ENCODE measurements at regions not wholly inside any gene's neighbourhood (a gene's known extent, or its start where the extent isn't known, plus 50 kb on each side); places are given as distances from the start of the nearest gene placed in this dataset.

- Histone ChIP-seq H3K79me2 (ENCODE audit: insufficient read depth, low read length) (no peaks in the 10 kb centered on the region), H3T11ph (ENCODE audit: low read length) (no peak overlapping the region), H3K23me2 (ENCODE audit: insufficient read length, low read depth, low read length, poor library complexity, severe bottlenecking) (no peaks in the 10 kb centered on the region), H3K4ac (ENCODE audit: low read depth, low read length) (no peak overlapping the region), H2AK5ac (ENCODE audit: insufficient read length, low read length) (no peak overlapping the region), H2BK15ac (ENCODE audit: low read depth, low read length) (no peak overlapping the region), H3K4me1 (ENCODE audit: insufficient read depth, low read length) (no peaks in the 10 kb centered on the region), H2BK12ac (ENCODE audit: insufficient read length, low read depth, low read length) (no peak overlapping the region), H3K56ac (ENCODE audit: insufficient read length, low read depth, low read length) (no peak overlapping the region), H3K9me3 (ENCODE audit: control insufficient read depth, low read depth, low read length) (no peaks in the 10 kb centered on the region), H4K20me1 (ENCODE audit: control insufficient read depth, insufficient read depth, insufficient read length) (no peaks in the 10 kb centered on the region), H4K8ac (replicated peaks; ENCODE audit: insufficient read length, low read depth, low read length) (no peak overlapping the region), H3K9ac (ENCODE audit: extremely low read depth, insufficient read length, low read length) (no peak overlapping the region), H3K4me2 (ENCODE audit: insufficient read depth, insufficient read length, low read length) (no peak overlapping the region), H4K5ac (ENCODE audit: insufficient read length, low read depth, low read length) (no peak overlapping the region), H3K18ac (ENCODE audit: insufficient read length, low read depth, low read length) (no peak overlapping the region), H3K23ac (ENCODE audit: insufficient read length, low read depth, low read length) (no peak overlapping the region), H3K27ac (ENCODE audit: insufficient read length, low read depth, low read length) (no peak overlapping the region), H4K91ac (ENCODE audit: insufficient read length, low read depth, low read length) (no peak overlapping the region), H3K27me3 (ENCODE audit: insufficient read depth, low read length) (no peaks in the 10 kb centered on the region), H2AFZ (ENCODE audit: low read length) (peak overlapping the region; percentile 33), H2BK20ac (ENCODE audit: low read depth, low read length, poor library complexity, severe bottlenecking) (no peak overlapping the region), H3K14ac (ENCODE audit: insufficient read depth, low read length) (no peak overlapping the region), H3K79me1 (ENCODE audit: insufficient read depth, low read depth, low read length, poor library complexity, severe bottlenecking) (no peaks in the 10 kb centered on the region), H2BK5ac (ENCODE audit: insufficient read length, low read length) (no peak overlapping the region), H2BK120ac (ENCODE audit: low read depth, low read length, poor library complexity, severe bottlenecking) (no peak overlapping the region)
- H3K27me3 Mint-ChIP-seq (ENCODE audit: low read depth), result no peaks in the 10 kb centered on the region
- WGBS (ENCODE audit: extremely low coverage, insufficient read length, low lambda C conversion rate), result no CpG with 5 or more reads among the region's 2 CpGs
- H3K4me1 Mint-ChIP-seq, result peaks cover 4 to 10% of the 10 kb centered on the region in 2 experiments
- TF ChIP-seq CTCF (conservative IDR thresholded peaks at IDR 0.05), result no peak
- H3K4me3 Mint-ChIP-seq, result no peak overlapping the region
- no peak overlapping the region for H3K27ac Mint-ChIP-seq
- H3K9me3 Mint-ChIP-seq, result peaks cover 5 to 10% of the 10 kb centered on the region in 2 experiments; a peak in 2 of 5 replicates
- DNase-seq, result no peak
- H3K36me3 Mint-ChIP-seq (ENCODE audit: insufficient read depth in 1 of 3, low read depth in 3 of 3), result 0 out of 7 replicates have a peak, but pooled peaks cover 0 to 5% (median 0%) of the 10 kb centered on the region in 3 experiments
Measured at GRCh38 chr11:38718049-38718448, 2120.0 kb upstream of the RAG2 start.
